T-helper 1 cell treated with Interleukin-12 subunit alpha and Interleukin-12 subunit beta and Interleukin-4 antibody, amounts not matched to agents 30 μg/mL and 1 μg/mL, for 36 hours (primary cell): ENCODE measurements at regions not wholly inside any gene's neighbourhood (a gene's known extent, or its start where the extent isn't known, plus 50 kb on each side); places are given as distances from the start of the nearest gene placed in this dataset.

ENCODE experiments used
- H3K27ac Mint-ChIP-seq: one replicate; pipeline ENCODE4 v1.8.0; 2021; ENCODE audit warnings: mild to moderate bottlenecking, mixed read lengths
- H3K27me3 Mint-ChIP-seq: one replicate; pipeline ENCODE4 v1.8.0; 2021; ENCODE audit warnings: low read depth, mixed read lengths
- H3K36me3 Mint-ChIP-seq: one replicate; pipeline ENCODE4 v1.8.0; 2021; ENCODE audit warnings: low read depth, mixed read lengths
- H3K4me1 Mint-ChIP-seq: one replicate; pipeline ENCODE4 v1.8.0; 2021; ENCODE audit warnings: low read depth, mixed read lengths
- H3K4me3 Mint-ChIP-seq: one replicate; pipeline ENCODE4 v1.8.0; 2021; ENCODE audit warnings: mild to moderate bottlenecking, moderate library complexity, mixed read lengths
- H3K9me3 Mint-ChIP-seq: one replicate; pipeline ENCODE4 v1.8.0; 2021; ENCODE audit warnings: mixed read lengths

DNA sequence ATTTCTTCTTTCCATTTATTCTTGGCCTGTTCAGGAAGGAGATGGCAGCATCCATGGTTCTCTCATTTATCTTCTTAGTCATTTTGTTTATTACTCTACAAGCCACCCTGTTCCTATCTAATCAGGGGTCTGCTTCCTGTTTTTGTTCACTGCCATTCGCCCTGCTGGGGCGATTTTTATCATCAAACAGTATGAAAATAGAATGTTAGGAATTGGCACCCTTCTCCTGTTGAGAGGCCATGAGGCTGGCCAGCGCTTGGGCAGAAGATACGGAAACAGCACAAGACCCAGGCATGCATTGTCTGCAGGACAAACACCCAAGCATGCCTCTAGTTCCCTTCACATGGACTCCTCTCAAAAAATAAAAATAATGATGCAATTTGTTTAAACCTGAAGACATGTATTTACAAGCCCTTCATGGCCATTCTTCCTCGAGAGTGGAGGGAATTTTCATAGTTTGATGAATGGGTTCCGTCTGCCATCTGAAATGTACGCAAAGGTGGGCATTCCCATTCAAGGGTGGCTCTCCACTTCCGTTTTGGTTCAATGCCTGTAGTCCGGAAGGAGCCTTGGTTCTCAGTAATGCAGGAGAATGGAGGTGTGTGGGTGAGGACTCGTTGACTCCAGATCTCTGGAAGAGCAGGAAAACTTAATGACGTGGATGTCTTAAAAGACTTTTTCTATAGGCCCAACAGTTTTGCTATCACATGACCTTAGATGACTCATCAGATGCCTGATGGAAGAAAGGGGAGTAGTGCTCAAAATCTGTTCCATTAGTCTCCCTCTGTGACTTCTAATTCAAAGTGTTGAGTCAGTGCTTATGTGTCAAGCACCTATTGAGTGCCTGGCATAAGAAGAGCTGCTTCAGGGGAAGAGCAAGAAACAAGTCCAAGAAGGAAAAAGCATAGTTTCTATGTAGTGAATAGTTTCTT, 252.4 kb upstream of the TBX3 start:
- H3K4me1 Mint-ChIP-seq = no peaks in the 10 kb centered on the region
- peaks cover 24% of the 10 kb centered on the region for H3K9me3 Mint-ChIP-seq
- H3K27me3 Mint-ChIP-seq = no peaks in the 10 kb centered on the region
- no peak overlapping the region for H3K4me3 Mint-ChIP-seq
- no peak overlapping the region for H3K27ac Mint-ChIP-seq
- no peaks in the 10 kb centered on the region for H3K36me3 Mint-ChIP-seq

DNA sequence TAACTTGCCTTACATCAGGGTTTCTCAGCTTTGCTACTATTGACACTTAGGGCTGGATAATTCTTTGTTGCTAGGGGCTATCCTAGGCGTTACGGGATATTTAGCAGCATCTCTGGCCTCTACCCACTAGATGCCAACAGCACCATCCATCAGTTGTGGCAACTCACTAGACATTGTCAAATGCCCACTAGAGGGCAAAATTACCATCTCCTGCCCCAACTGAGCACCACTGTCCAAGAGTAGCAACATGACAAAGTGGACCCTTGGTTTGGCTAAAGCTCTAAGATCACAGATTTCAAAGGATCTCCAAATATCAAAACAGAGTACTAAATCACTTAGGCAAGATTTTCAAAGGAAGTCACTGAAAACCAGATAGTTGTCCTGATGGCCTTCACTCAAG, 251.7 kb upstream of the TBX3 start:
- no peaks in the 10 kb centered on the region for H3K27me3 Mint-ChIP-seq
- peaks cover 26% of the 10 kb centered on the region for H3K9me3 Mint-ChIP-seq
- no peak overlapping the region for H3K4me3 Mint-ChIP-seq
- H3K4me1 Mint-ChIP-seq = no peaks in the 10 kb centered on the region
- H3K27ac Mint-ChIP-seq = no peak overlapping the region
- H3K36me3 Mint-ChIP-seq = no peaks in the 10 kb centered on the region

DNA sequence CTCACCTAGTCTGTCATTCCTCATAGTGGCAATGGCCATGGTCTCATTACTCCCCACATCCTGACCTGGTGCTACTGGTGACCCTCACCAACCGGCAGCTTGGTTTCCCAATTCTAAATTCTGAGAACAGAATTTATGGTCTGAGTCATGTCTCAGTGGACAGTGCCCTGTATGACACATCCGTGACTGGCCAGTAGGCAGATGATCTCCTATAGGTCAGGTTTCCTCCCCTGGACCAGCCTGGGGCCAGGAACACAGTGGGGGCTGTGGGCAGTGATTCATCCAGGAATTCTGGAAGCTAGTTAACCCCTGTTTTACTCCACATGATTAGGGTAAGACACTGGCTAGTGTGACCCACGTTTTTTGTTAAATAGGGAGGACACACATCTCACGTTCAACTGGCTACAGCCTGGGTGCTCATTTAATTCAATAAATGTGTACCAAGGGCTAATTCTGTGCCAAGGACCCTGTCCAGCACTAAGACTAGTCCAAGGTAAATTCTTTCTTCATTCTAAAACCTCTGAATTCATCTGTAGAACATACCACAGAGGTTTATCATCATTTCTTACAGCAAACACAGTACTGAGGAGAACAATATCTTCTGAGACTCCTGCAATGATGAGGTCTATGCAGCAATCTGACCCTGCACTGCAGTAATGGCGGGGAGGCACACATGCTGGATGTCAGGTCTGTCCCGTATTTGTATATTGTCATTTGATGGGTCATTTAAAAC, 249.6 kb upstream of the TBX3 start:
- Mint-ChIP-seq H3K4me3 (no peak overlapping the region), H3K9me3 (peaks cover 26% of the 10 kb centered on the region), H3K36me3 (no peaks in the 10 kb centered on the region), H3K27ac (no peak overlapping the region), H3K4me1 (no peaks in the 10 kb centered on the region), H3K27me3 (no peaks in the 10 kb centered on the region)

DNA sequence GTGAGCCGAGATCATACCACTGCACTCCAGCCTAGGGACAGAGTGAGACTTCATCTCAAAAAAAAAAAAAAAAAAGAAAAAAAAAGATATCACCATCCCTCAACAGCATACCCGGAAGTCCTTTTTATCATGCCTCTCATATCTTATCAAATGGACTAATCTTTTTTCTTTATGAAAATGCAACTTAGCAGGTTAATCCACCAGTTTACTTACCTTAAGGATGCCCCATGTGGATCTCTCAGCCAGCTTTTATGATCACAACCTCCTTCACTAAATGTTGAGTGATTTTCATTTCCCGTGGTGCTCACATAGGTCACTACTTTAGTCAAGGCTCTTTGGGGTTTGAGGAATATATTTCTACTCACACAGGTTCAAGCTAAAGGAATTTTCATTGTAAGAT, 248.8 kb upstream of the TBX3 start:
- no peak overlapping the region for H3K27ac Mint-ChIP-seq
- H3K4me1 Mint-ChIP-seq = no peaks in the 10 kb centered on the region
- no peak overlapping the region for H3K4me3 Mint-ChIP-seq
- peaks cover 21% of the 10 kb centered on the region for H3K9me3 Mint-ChIP-seq
- no peaks in the 10 kb centered on the region for H3K27me3 Mint-ChIP-seq
- H3K36me3 Mint-ChIP-seq = no peaks in the 10 kb centered on the region

DNA sequence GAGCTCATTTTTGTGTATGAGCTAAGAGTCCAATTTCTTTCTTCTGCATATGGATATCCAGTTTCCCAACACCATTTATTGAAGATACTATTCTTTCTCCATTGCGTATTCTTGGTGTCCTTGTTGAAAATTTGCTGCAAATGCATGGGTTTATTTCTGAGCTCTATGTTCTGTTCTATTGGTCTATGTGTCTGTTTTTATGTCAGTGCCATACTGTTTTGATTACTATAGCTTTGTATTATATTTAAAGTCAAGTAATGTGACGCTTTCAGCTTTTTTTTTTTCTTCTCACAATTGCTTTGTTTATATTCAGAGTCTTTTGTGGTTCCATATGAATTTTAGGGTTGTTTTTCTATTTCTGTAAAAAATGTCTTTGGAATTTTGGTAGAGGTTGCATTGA, 247.1 kb upstream of the TBX3 start:
- H3K9me3 Mint-ChIP-seq = peaks cover 21% of the 10 kb centered on the region
- H3K4me1 Mint-ChIP-seq = no peaks in the 10 kb centered on the region
- no peak overlapping the region for H3K4me3 Mint-ChIP-seq
- H3K27me3 Mint-ChIP-seq = no peaks in the 10 kb centered on the region
- no peaks in the 10 kb centered on the region for H3K36me3 Mint-ChIP-seq
- H3K27ac Mint-ChIP-seq = no peak overlapping the region

DNA sequence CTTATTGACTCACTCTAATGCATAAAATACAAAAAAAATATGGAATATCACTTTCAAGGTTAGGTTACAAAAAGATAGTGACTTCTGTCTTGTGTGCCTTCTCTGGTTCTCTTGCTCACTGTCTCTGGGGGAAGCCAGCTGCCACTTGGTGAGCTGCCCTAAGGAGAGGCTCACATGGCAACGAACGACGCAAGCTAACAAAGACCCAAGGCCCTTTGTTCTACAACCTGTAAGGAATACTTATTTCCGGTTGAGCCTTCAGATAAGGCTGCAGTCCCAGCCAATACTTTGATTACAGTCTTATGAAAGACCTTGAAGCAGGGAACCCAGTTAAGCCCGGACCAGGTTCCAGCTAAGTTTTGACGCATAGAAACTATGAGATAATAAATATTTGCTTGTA, 242.4 kb upstream of the TBX3 start:
- no peaks in the 10 kb centered on the region for H3K27me3 Mint-ChIP-seq
- H3K4me1 Mint-ChIP-seq = no peaks in the 10 kb centered on the region
- H3K36me3 Mint-ChIP-seq = no peaks in the 10 kb centered on the region
- no peak overlapping the region for H3K27ac Mint-ChIP-seq
- H3K9me3 Mint-ChIP-seq = peaks cover 20% of the 10 kb centered on the region
- H3K4me3 Mint-ChIP-seq = no peak overlapping the region

DNA sequence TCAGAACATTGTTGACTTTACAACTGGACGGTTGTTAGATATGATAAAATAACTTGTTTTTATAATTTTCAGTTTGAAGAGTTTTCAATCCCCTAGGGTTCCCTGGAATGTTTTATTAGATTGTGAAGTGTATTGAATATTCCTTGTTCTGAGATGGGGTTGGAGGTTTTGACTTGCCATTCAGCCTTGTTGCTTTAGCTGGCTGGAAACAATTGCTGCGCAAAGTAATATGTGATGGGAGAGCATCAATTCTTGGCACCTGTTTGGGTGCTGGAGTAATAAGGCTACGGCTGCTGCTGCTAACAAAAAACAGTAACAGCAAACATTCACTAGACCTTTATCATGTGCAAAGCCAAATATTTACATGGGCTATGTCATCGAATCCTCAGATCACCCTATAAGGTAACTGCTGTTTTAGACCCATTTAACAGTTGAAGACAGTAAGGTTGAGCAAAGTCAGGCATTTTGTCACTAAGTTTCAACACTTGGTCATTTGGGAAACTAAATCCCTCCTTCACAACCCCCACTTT, 241.0 kb upstream of the TBX3 start:
- Mint-ChIP-seq H3K27me3 (no peaks in the 10 kb centered on the region), H3K27ac (no peak overlapping the region), H3K36me3 (no peaks in the 10 kb centered on the region), H3K4me3 (no peak overlapping the region), H3K9me3 (peaks cover 14% of the 10 kb centered on the region), H3K4me1 (no peaks in the 10 kb centered on the region)

DNA sequence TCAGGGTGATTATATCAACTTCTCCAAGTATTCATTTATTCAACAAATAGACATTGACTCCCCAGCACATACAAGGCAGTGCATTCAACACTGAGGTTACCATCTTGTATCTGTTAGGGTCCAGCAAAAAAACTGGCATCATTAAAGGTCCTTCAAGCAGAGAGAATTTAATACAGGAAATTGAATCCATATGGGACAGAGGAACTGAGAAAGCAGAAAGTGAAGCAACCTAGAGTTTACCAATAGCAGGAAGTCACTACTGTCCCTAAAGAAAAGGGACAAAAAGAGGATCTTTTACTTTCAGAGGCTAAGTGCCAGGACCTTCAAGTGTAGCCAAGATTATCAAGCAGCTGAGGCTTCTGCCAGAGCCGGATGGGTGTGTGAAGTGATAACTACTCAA, 237.8 kb upstream of the TBX3 start:
- Mint-ChIP-seq H3K27me3 (no peaks in the 10 kb centered on the region), H3K4me3 (no peak overlapping the region), H3K4me1 (no peaks in the 10 kb centered on the region), H3K9me3 (peaks cover 21% of the 10 kb centered on the region), H3K36me3 (no peaks in the 10 kb centered on the region), H3K27ac (no peak overlapping the region)

DNA sequence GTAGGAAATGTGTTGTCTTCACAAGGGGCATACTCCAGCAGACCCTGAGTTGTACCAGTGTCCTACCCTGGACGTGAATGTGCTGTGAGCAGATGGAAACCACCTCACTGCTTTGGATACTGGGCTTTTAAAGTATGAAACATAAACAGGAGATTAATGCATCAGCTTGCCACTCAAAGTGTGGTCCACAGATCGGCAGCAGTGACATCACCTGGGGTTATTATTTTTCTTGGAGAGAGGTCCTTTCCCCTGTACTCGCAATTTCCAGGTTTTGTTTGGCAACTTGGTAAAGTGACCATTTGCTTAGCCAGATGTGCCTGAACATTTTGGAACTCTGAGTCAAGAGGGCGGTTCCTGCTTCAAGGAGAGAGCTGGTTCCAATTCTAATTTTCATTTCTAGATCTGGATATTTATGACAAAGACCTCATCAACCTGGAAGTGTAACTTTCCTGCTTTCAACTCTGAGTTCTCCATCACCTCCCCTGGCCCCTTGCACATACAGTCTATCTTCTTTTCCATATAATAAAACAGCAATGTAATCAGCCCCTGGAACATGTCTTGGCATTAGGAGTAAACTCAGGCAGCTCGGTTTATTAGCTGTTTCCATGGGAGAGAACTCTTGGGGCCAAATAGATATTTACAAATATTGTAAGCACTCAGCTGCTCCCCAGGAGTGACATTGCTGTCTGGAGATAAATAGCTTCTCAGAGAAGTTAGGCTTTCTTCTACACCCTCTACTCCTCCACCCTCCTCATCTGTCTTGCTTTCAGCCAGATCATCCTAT, 237.0 kb upstream of the TBX3 start:
- Mint-ChIP-seq H3K4me1 (no peaks in the 10 kb centered on the region), H3K4me3 (no peak overlapping the region)

DNA sequence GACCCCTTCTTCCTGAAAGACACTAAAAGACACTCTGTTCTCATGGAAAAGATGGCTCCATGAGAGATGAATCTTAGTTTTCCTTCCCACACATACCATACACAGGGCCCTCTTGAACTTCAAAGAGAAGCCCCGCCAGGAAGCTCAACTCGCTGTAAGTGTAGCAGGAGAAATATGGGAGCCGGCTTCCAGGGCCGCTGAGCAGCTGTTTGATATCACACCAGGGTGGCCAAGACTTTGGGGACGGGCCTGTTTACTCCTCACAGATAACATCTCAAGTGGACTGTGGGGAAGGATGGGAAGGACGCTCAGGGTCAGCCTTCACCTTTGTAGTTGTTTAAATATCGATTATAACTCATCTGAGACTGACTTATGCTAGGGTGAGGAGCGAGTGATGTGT, 235.5 kb upstream of the TBX3 start:
- Mint-ChIP-seq H3K36me3 (no peaks in the 10 kb centered on the region), H3K4me1 (no peaks in the 10 kb centered on the region), H3K4me3 (no peak overlapping the region), H3K27me3 (no peaks in the 10 kb centered on the region), H3K9me3 (peaks cover 13% of the 10 kb centered on the region), H3K27ac (no peak overlapping the region)

More for the DNA sequence above, 237.0 kb upstream of the TBX3 start:
- H3K27me3 Mint-ChIP-seq = no peaks in the 10 kb centered on the region
- H3K36me3 Mint-ChIP-seq = no peaks in the 10 kb centered on the region
- no peak overlapping the region for H3K27ac Mint-ChIP-seq
- H3K9me3 Mint-ChIP-seq = peaks cover 17% of the 10 kb centered on the region

DNA sequence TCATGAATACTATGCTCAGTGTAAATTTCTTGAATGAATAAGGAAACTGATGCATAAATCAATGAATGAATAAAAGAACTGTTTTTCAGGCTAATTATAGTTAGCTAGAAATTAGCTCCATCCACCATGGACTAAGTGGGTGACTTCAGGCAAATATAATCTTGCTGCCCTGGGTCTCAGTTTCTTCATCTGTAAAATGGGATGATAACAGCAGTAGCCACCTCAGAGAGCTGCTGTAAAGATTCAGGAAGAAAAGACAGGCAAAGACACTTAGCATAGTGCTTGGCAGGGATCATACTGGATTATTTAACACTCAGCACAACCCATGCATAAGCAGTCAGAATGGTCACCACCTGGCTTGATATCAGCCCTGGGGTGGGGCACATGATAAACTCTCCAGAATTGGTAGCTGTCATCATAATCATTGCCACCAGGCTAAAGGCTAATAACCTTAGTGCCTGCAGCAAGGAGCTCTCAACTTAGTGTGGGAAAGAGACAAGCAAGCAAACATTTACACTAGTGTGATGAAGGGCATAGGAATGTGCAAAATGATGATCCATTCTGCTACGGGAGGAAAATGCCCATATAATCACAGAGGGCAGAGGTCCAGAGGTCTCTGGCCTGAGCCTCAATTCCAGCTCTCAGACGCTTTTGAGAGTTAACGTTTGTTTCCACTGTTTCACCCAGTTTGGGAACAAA, 234.7 kb upstream of the TBX3 start:
- no peaks in the 10 kb centered on the region for H3K27me3 Mint-ChIP-seq
- no peak overlapping the region for H3K4me3 Mint-ChIP-seq
- no peak overlapping the region for H3K27ac Mint-ChIP-seq
- H3K4me1 Mint-ChIP-seq = no peaks in the 10 kb centered on the region
- no peaks in the 10 kb centered on the region for H3K36me3 Mint-ChIP-seq
- peaks cover 13% of the 10 kb centered on the region for H3K9me3 Mint-ChIP-seq

DNA sequence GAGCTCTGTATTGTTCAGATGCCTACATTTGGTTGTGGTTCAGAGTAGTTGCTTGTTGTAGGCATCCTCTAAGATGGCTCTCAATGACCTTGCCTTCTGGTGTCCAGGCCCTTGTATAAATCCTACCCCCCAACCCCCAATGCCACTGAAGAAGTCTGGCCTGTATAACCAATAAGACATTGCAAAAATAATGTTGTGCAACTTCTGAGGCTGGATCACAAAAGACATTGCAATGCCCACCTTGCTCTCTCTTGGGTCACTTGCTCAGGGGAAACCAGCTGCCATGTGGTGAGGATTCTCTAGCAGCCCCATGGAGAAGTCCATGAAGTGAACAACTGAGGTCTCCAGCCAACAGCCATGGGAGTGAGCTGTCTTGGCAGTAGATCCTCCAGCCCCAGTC, 234.0 kb upstream of the TBX3 start:
- Mint-ChIP-seq H3K4me1 (no peaks in the 10 kb centered on the region), H3K9me3 (peaks cover 15% of the 10 kb centered on the region), H3K4me3 (no peak overlapping the region), H3K36me3 (no peaks in the 10 kb centered on the region), H3K27ac (no peak overlapping the region), H3K27me3 (no peaks in the 10 kb centered on the region)

DNA sequence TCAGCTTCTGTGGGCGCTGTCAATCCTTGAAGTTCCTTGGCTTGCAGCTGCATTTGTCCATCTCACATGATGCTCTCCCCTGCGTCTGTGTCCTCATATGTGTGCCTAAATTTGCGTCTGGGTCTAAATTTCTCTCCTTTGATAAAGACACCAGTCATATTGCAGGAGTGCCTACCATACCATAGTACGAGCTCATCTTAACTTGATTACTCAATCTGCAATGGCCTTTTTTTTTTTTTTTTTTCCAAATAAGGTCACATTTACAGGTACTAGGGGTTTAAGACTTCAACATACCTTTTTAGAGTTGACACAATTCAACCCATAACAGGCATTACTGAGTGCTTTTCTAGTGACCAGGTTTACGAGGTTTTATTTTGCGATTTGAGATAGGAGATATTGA, 233.3 kb upstream of the TBX3 start:
- Mint-ChIP-seq H3K36me3 (no peaks in the 10 kb centered on the region), H3K4me1 (no peaks in the 10 kb centered on the region)

DNA sequence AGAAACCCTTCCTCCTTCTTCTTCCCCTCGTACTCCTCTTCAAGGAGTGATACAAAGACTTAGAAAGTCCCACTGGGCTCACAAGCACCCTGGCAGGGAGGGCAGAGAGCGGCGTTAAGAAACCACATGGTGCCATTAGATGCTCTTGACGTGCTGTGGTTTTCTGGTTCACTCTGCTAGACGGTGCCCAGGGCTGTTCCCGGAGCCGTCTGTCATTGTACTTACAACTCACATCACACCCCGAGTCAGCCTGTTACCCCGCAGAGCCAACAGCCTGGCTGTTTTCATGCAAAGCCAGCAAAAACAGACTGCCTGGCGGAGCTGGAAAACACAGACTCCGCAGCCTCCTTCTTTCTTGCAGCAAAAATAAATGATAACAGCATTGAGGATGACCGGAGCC, 232.6 kb upstream of the TBX3 start:
- Mint-ChIP-seq H3K4me1 (no peaks in the 10 kb centered on the region), H3K9me3 (peaks cover 19% of the 10 kb centered on the region), H3K36me3 (no peaks in the 10 kb centered on the region)

More for the DNA sequence above, 233.3 kb upstream of the TBX3 start:
- peaks cover 19% of the 10 kb centered on the region for H3K9me3 Mint-ChIP-seq
- no peak overlapping the region for H3K27ac Mint-ChIP-seq
- no peak overlapping the region for H3K4me3 Mint-ChIP-seq
- no peaks in the 10 kb centered on the region for H3K27me3 Mint-ChIP-seq

More for the DNA sequence above, 232.6 kb upstream of the TBX3 start:
- Mint-ChIP-seq H3K27ac (no peak overlapping the region), H3K27me3 (no peaks in the 10 kb centered on the region), H3K4me3 (no peak overlapping the region)
